SIG-M5 treated with dmso at 0.1 percent for 504 hours (cell line): ENCODE measurements at regions not wholly inside any gene's neighbourhood (a gene's known extent, or its start where the extent isn't known, plus 50 kb on each side); places are given as distances from the start of the nearest gene placed in this dataset.

Experiments
- DNase-seq: peaks from one replicate; lab custom pipeline; 2025; ENCODE audit not compliant: unreplicated experiment; lab: John Stamatoyannopoulos, UW

DNA sequence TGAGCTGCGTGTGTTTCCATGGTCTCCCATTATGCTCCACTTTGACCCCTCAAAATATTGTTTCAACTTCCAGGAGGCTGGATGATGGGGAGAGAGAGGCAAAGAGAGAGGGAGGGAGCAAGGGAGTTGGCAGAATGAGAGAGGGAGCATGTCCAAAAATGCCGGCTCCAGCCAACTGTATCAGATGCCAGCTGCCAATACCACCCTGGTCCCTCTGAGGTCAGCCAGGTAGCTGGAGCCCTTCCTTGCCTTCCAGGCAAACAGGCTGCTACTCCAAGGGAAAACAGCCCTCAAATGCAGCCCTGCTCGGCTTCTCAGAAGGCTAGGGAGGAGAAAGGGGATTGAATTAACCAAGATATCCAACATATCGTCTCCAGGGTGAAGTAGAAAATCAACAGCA is 440.0 kb downstream of the TSHZ3 start:
- no peak for DNase-seq

DNA sequence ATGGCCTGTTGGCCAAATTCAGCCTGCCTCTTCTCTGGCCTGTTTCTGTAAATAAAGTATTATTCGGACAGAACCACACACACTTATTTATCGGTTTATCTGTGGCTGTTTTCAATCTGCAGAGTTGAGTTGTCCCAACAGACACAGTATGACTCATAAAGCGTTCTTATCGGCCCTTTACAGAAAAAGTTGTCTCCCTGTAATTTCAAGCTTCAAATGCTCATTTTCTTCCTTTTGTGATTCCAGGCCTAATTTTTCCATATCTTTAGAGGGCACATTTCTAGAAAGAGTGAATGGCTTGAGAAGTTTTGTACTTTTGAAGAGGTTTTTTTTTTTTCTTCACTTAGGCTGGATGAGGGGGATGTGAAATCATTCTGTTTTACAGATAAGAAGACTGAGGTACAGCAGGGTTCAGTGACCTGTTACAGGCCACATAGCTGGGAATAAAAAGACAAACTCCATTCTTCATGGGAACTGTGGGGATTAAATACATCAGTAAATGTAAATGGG is 440.9 kb downstream of the TSHZ3 start:
- DNase-seq, result no peak

DNA sequence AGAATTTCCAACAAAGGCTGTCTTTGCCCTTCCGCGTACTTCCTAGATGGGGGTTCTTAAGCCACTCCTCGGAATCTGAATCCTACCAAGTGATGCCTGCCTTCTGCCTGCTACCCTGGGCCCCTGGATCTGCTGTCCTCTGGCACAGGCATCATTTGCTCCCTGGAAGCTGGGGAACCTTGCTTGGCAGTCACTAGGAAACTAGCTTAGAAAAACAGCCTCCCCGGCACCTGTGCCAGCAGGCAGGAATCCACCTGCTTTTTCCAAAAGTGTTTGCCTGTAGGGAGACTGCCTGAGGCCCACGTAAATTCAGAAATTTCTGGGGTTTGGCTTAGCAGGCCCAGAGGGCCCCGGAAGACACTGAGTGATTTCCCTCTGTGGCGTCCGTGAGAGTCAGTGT is 442.4 kb downstream of the TSHZ3 start:
- no peak for DNase-seq

DNA sequence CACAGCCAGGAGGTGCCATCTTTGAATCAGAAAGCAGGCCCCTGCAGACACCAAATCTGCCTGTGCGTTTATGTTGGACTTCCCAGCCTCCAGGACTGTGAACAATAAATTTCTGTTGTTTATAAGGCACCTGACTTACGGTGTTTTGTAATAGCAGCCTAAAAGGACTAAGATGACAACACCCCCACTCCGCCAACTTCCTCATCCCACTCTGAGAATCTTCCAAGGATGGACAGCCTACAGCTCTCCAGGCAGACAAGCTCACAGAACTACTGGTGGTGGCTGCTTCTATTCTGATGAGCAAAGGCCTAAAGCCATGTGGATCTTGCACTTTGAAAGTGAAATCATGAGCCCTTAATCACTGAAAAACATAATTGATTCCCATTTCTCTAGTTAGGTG is 449.2 kb downstream of the TSHZ3 start:
- no peak for DNase-seq

DNA sequence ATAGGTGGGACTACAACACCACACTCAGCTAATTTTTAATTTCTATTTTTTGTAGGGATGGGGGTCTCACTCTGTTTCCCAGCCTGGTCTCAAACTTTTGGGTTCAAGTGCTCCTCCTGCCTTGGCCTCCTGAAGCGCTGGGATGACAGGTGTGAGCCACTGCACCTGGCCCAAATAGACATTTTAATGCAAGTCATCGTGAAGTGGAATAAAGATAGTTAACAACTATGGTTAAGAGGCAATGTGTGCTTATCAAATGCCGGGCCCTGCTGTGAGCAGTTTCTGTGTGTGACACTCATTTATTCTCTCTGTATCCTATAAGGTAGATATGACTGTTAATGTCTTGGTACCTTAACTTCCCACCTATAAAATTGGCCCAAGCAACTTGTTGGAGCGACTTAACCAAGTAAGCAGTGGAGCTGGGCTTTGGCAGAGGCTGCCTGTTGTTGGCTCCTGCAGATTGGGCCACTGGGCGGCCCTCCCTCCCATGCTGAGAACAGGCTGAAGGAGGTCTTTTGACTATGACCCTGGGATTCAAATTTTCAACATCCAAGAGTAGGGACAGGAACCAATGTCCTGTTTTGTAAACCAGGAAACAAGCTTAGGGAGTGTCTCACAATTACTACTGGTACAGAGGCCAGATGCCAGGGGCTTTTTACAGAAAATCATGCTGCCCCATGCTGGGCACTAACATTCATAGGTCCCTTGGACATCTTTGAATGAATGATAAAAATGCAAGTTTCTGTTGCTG is 450.7 kb downstream of the TSHZ3 start:
- no peak for DNase-seq

DNA sequence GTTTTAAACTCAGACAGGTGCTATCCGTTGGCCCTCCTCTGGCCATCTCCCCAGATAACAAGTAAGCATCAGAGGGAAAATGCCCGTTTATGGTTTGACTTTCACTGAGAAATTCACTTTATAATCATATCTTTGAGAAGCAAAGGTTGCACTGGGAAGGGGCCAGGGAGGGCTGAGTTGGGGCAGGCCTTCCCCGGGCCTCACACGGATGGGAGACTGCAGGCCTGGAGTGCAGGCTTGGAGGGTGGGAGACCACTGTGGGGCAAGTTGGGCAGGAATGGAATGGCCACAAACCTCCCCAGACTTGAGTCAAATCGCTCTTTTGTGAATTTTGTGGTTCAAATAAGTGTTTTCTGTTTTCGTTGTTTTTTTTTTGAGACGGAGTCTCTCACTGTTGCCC is 451.7 kb downstream of the TSHZ3 start:
- no peak for DNase-seq

DNA sequence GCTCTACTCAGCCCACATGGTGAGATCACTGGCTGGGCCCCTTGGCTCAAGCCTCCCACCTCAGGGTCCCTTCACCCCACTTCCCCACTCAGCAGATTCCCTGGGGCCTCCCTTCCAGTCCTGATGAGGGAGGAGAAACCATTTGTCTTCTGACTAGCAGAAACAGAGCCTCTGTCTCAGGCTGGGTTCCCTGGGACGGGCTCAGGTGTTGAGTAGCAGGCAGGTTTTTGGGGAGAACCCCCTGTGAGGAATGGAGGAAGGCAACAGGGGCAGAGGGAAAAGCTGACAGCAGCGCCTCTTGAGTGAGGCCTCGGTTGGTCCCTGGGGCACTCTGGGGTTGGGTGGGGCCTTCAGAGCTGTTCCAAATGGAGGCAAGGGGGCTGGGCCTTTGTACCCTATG is 452.2 kb downstream of the TSHZ3 start:
- DNase-seq, result no peak

DNA sequence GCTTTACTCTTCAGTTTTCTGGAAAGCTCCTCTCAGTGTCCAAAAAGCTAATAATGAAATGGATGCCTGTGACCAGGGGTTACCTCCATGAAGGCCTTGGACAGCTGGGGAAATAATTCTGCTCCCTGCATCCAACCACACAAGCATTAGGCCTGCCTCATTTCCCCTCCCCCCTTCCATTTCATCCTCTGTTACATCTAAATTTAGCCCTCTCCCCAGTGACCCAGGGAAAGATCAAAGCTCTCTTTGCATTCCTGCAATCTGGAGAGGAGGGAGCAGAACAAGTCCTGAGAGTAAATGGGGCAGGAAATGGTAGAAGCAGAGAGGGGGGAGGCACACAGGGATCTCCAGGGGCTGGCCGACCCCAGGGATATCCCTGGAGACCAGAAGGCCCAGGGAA is 452.7 kb downstream of the TSHZ3 start:
- no peak for DNase-seq

DNA sequence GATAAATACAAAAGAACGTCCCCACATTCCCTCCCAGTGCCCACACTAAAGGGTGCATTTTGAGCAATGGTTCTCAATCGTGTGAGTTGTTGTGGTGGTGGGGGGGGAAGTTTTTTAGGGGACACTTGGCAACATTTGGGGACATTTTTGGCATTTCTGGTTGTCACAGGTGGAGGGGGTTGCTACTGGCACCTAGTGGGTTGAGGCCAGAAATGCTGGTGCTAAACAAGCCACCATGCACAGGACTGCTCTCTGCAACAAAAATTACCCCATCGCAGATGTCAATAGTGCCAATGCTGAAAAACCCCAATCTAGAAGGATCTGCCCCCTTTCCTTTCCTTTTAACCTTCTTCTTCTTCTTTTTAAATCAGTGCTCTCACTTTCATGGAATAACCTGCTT is 453.3 kb downstream of the TSHZ3 start:
- no peak for DNase-seq

DNA sequence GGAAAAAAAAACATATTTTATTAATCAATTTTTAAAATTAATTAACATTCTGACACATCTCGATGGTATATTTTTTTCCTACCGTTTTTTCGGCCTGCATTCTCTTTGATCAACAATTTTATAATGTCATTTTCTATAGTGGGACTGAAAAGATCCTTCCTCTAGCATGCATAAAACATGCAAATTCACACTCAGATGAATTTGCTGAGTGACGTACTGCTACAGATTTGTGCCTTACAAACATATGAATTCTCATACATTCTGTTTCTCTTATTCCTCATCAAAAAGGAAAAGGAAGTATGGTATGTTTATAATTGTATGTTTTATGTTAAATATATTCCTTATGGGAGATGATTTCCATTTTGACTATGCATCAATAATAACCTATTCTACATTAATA is 458.2 kb downstream of the TSHZ3 start:
- DNase-seq, result no peak

DNA sequence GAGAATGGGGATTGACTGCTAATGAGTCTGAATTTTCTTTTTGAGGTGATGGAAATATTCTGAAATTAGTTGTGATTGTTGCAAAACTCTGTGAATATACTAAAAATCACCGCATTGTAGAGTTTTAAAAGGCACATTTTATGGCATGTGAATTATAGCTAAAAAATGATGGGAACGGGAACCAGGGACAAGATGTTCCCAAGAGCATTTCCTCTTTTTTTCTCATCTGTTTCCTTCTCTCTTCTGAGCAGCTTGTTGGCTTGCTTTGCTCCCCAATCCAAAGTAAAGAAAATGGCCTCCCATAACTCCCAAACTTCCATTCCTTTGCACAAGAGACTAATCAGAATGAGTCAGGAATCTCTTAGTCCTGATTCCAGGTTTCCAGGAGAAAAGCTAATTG is 459.2 kb downstream of the TSHZ3 start:
- no peak for DNase-seq

DNA sequence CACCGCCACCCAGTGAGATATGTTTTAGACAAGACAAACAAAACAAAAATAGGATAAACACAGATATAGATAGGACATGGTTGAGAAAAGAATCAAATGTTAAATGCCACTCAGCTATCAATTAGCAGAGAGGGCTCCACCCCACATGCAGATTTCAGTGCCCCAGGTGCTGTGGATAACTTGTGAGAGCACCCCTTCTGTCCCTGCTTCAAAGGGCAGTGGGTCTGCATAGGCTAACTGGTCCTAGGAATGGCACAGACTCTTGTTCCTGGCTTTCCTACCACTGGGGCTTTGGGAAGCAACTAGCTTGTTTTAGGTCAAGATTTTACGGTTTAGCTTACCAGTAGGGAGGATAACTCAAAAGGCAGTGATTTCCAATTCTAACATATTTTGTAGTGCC is 460.3 kb downstream of the TSHZ3 start:
- DNase-seq, result no peak

DNA sequence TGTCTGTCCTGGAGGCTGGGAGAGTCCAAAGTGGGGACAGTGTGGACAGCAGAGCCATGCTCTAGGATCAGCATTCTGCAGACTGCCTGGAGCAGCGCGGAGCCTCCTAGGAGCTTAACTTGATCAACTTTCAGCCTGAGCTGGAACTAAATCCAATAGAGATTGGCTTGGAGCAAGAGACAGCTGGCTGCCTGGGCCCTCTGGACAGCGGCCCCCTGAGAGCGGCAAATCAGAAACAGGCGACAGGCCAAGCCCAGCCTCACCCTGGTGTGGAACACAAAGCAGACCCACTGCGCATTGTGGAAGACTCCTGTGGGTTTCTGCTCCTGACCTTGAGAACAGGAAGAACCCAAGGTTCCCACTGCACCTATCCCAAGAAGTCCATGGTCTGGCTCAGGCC is 462.2 kb downstream of the TSHZ3 start:
- DNase-seq, result no peak

DNA sequence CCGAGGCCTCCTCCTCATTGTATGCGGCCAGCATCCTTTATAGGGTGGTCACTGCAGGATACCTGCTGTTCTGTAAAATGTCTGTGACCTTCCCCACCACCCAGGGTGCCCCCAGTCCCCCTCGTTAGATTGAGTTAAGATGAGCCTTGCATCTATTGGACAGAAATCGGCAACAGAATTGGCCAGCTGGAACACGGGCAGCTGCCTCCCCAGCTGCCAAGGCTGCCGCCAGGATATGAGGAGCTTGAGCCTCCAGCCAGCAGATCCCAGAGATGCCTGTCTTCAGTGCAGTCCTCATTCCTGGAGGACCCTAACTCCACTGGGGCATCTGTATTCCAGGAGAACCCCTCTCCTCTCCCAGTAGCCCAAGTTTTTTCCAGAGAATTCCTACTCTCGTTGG is 463.0 kb downstream of the TSHZ3 start:
- no peak for DNase-seq

DNA sequence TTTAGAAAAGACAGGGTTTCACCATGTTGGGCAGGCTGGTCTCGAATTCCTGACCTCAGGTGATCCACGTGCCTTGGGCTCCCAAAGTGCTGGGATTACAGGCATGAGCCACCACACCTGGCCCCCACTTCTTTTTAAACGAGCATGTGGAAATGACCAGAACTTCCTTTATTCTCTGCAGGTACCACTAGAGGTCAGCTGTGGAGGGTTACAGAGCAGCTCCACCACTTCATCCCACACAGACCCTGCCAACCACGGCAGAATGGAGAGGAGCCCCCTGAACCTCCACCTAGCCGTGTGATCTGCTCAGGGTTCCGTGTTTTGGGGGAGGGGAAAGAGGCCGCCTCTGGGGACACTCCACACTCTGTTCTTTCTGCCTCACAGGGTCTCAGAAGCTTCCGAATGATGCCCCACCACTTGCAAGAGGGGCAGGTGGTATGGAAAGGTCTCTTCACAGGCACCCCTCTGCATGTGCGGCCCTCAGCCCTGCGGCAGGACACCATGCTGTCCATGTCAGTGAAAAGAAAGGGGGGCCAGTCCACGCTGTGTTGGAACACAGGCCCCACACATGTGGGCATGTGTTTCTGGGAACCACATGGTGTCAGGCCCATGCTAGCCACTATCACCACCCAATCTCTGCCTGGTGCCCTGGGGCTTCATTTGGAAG is 465.0 kb downstream of the TSHZ3 start:
- DNase-seq, result no peak

DNA sequence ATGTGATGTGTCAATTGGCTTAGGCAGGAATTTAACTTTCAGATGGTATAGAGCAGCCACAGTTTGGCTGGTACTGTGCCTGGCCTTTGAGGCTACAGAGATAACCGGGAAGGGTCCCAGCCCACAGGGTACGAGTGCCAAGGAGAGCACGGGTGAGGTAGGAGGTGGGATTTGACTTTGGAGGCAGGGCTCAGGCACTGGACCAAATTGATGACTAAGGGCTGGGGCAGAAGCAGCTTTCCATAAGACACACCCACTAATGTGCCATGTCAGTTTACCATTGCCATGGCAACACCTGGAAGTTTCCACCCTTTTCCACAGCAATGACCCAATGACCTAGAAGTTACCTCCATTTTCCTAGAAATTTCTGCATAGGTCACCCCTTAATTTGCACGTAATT is 466.2 kb downstream of the TSHZ3 start:
- no peak for DNase-seq

DNA sequence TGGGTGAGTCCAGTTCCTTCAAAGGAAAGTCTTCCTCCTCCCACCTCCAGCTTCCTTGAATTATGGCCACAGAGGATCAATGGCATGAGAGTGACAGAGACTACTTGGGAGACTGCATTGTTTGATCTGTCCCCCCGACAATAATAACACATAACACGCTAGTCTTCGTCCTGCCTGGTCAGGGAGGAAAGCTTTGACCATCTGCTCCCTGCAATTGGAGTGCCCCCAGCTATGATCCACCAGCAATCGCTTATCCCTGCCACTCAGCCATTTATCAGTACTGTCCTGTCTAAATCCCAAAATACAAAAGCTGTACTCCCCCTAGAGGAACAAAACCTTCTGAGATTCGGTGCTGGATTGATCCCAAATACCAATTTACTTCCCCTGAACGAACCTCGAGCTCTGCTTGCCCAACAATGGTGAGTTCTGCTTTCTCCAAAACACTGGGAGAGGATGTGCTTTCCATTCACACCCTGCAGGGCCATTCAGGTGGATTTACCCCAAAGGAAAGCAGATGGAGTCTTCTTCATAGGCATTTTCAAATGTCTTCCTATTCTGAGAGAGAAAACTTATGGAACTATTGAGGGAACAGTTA is 466.7 kb downstream of the TSHZ3 start:
- no peak for DNase-seq

DNA sequence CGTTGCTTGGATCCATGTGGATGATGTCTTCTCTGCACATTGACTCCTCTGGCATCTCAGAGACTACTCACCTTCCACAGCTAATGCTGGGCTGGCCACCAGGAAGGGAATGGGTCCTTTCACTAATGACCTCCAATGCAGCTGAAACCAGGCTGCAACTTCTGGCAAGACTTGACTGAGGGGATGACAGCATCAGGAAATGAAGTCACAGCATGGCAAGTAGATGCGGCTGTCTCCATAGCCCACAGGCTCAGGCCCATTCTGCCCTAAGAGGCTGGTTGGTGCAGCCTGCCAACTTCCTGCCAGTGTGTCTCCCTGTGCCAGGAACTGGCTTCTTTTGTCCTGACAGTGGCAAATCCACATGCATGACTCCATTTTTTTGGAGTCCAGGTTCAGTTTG is 467.3 kb downstream of the TSHZ3 start:
- DNase-seq, result no peak

DNA sequence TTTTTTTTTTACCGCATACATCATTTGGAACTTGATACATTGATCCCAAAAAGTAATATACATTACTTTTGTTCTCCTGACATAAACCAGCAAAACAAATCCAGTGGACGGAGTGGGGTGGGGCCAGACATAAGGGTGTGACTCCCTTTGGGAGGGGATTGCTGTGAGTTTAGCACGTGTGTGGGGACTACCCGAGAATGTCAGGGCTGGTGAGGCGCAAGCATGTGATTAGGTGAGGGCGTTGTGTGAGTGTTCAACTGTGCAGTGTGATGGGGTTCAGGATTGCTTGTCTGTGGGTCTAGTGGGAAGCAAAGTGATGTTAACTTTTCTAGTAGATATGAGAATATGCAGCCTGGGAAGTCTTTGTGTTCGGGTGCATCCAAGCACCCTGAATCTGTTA is 468.0 kb downstream of the TSHZ3 start:
- no peak for DNase-seq

DNA sequence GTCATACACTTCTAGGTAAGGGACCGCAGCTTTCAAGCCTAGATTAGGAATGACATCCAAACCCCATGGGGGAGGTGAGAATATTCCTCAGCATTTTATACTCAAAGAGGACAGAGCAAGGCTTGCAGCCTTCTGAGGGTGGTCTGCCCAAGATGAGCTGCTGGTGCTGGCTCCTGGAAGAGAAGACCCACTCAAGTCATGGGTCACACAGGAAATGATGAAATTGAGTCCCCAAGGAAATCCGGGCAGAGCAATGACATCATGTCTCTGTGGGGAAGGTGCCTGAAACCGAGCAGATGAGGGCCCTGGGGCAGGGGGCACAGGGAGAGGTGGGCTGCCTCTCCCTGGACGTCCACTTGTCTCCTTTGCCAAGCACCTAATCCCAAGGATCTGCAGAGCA is 468.7 kb downstream of the TSHZ3 start:
- DNase-seq, result no peak

DNA sequence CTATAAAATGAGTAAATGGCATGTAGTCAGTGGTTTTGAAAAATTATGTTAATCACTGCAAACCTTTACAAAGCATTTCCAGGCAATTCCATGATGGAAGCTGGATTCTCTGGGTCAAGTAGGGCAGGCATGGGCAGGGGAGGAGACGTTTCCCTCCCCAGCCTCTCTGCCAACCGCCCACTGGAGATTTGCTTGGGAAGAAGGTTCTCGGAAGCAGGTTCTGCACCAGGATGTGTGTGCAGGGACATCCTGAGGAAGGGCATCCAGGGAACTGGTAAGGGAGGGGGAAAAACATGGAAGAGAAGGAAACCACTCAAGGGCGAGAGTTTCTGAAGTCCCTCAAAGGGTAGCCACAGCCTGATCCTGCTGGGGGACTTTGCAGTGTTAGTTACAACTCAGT is 469.1 kb downstream of the TSHZ3 start:
- DNase-seq, result no peak

DNA sequence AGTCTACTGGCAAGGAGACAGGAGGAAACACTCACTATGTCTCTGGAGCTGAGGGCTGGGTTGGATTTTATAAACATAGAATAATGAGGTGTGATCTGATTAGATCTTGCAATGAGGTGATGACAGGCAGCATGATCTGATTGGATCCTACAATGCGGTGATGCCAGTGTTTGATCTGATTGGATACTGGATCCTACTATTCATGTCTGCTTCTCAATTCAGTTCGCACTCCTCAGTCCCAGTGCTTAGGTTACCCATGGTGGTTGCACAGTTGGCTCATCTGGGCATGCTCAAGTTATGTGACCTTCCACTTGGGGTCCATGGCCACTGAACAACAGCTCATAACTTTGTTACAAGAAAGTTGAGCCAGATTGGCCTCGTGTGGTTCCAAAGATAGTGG is 469.5 kb downstream of the TSHZ3 start:
- no peak for DNase-seq
